H1 (cell line): ENCODE measurements at regions not wholly inside any gene's neighbourhood (a gene's known extent, or its start where the extent isn't known, plus 50 kb on each side); places are given as distances from the start of the nearest gene placed in this dataset.

ENCODE experiments used
- ASH2L ChIP-seq: fragments of 200-600, 300-600 bp; sonication (generic); IDR thresholded peaks from one replicate; pipeline ENCODE4 v1.7.1; 2017; ENCODE audit warnings: low read length
- ATF3 ChIP-seq: IDR thresholded peaks from 2 replicates; pipeline ENCODE4 v1.6.1; 2011; ENCODE audit warnings: low read depth, mild to moderate bottlenecking, low read length; ENCODE audit not compliant: insufficient read depth
- CBX5 ChIP-seq: fragments of 300-800, 300-1000 bp; sonication (generic); IDR thresholded peaks from 2 replicates; pipeline ENCODE4 v1.7.1; 2016; ENCODE audit warnings: antibody characterized with exemption, low read length, low read depth
- CTBP2 ChIP-seq: IDR thresholded peaks from 2 replicates; pipeline ENCODE4 v1.7.0; 2011; ENCODE audit warnings: borderline replicate concordance, mild to moderate bottlenecking, moderate library complexity, mixed read lengths, low read length; ENCODE audit not compliant: insufficient read depth, insufficient read length
- EGR1 ChIP-seq: IDR thresholded peaks from 2 replicates; pipeline ENCODE4 v1.6.1; 2011; ENCODE audit warnings: low read depth, low read length, borderline replicate concordance
- EZH2 ChIP-seq: fragments of 200-600 bp; sonication (generic); IDR thresholded peaks from 2 replicates; pipeline ENCODE4 v1.7.1; 2012; ENCODE audit warnings: low read depth, mild to moderate bottlenecking, moderate library complexity, low read length, inconsistent platforms; ENCODE audit not compliant: severe bottlenecking
- JUN ChIP-seq: IDR thresholded peaks from 2 replicates; pipeline ENCODE4 v1.6.1; 2011; ENCODE audit warnings: low read depth, mild to moderate bottlenecking, improper control_type of control experiment, low read length
- KDM4A ChIP-seq: IDR thresholded peaks from one replicate; pipeline ENCODE4 v1.7.1; 2012; ENCODE audit warnings: low read depth, mild to moderate bottlenecking, moderate library complexity, low read length, inconsistent platforms; ENCODE audit not compliant: severe bottlenecking
- KDM5A ChIP-seq: fragments of 200-600 bp; IDR thresholded peaks from 2 replicates; pipeline ENCODE4 v1.7.1; 2012; ENCODE audit warnings: mild to moderate bottlenecking, low read length, inconsistent platforms, mixed read lengths
- MAX ChIP-seq: IDR thresholded peaks from 2 replicates; pipeline ENCODE4 v1.6.1; 2012; ENCODE audit warnings: inconsistent platforms
- POLR2AphosphoS5 ChIP-seq: IDR thresholded peaks from 2 replicates; pipeline ENCODE4 v1.6.1; 2011; ENCODE audit warnings: low read depth, low read length
- RAD21 ChIP-seq, 2 experiments: IDR thresholded peaks in 1 of 2; conservative IDR thresholded peaks in 1 of 2; 2 replicates each; pipeline ENCODE4 v1.6.1; 2011; ENCODE audit warnings: low read depth in 2 of 2, low read length in 2 of 2, improper control_type of control experiment in 1 of 2, inconsistent platforms in 1 of 2, mild to moderate bottlenecking in 1 of 2, moderate library complexity in 1 of 2
- RBBP5 ChIP-seq: IDR thresholded peaks from 2 replicates; pipeline ENCODE4 v1.7.1; 2012; ENCODE audit warnings: low read depth, mild to moderate bottlenecking, inconsistent platforms, low read length, moderate library complexity, borderline replicate concordance
- RFX5 ChIP-seq: IDR thresholded peaks from 2 replicates; pipeline ENCODE4 v1.6.1; 2011; ENCODE audit warnings: low read depth, low read length, improper control_type of control experiment, borderline replicate concordance
- RXRA ChIP-seq: IDR thresholded peaks from 2 replicates; pipeline ENCODE4 v1.6.1; 2011; ENCODE audit warnings: low read depth, mild to moderate bottlenecking, low read length, moderate library complexity; ENCODE audit not compliant: insufficient read depth
- SAP30 ChIP-seq: fragments of 300-600 bp; sonication (generic); IDR thresholded peaks from 2 replicates; pipeline ENCODE4 v1.7.1; 2012; ENCODE audit warnings: low read length, moderate library complexity, mild to moderate bottlenecking, inconsistent platforms; ENCODE audit not compliant: insufficient read depth, insufficient replicate concordance
- SIN3A ChIP-seq, 2 experiments: IDR thresholded peaks in 1 of 2; conservative IDR thresholded peaks in 1 of 2; 2 replicates each; pipeline ENCODE4 v1.6.1; 2011 to 2012; ENCODE audit warnings: low read length in 2 of 2, improper control_type of control experiment in 1 of 2, low read depth in 1 of 2, mild to moderate bottlenecking in 1 of 2
- SP1 ChIP-seq: IDR thresholded peaks from 2 replicates; pipeline ENCODE4 v1.6.1; 2011; ENCODE audit warnings: low read depth, low read length
- TAF1 ChIP-seq: IDR thresholded peaks from 2 replicates; pipeline ENCODE4 v1.6.1; 2011; ENCODE audit warnings: mild to moderate bottlenecking, low read depth, low read length

- TF ChIP-seq MAX (no peak), RFX5 (no peak), SIN3A (conservative IDR thresholded peaks at IDR 0.05 in 1 of 2, IDR thresholded peaks at IDR 0.05 in 1 of 2; ENCODE audit: low read depth in 1 of 2, low read length in 2 of 2) (no peak), EZH2 (no peak), CBX5 (no peak), SP1 (no peak), CTBP2 (no peak), ATF3 (no peak), RBBP5 (no peak), RXRA (no peak), EGR1 (no peak), RAD21 (IDR thresholded peaks at IDR 0.05 in 1 of 2, conservative IDR thresholded peaks at IDR 0.05 in 1 of 2; ENCODE audit: low read depth in 2 of 2, low read length in 2 of 2) (no peak), JUN (no peak), SAP30 (no peak), TAF1 (no peak), KDM4A (no peak), KDM5A (no peak), POLR2AphosphoS5 (no peak), ASH2L (no peak)
Measured at GRCh38 chr10:28903063-28903462, 225.7 kb downstream of the BAMBI start (continued).
